ENCODE measurements at regions not wholly inside any gene's neighbourhood (a gene's known extent, or its start where the extent isn't known, plus 50 kb on each side); places are given as distances from the start of the nearest gene placed in this dataset.

DNA sequence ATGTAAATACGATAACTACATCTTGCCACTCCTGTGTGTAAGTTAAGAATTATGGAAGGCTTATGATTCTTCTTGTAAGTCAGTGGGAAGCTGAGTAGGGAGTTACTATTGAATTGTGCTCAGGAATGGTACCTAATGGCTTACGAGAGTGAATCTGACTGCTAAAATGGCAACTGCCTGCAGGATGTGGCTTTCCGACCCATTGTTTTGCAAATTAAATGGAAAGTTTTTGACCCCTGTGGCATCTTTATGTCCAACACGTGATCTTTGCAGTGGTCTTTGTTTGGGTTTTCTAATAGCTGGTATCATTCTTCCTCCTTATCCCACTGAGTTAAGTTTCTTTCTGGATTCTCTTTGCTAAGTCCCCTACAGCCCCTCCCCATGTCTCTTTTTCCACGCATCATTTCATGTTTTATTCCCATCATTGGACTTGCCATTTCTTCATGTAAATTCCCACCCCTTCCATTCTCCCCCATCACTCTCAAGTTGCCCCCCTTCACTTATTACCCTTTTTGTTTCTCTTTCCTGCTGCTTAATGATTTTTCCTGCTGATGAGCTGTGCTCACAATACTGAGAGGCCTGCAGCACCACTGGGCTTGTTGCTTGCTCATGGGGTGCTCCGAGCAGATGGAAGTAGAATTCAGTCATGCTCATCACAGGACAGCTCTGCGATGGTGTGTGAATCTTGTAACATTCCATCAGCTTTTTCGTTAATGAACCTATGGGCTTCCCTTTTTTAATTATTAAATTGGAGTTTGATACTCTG, 428.2 kb upstream of the IL12A start:
- TF ChIP-seq, protein P1, sequence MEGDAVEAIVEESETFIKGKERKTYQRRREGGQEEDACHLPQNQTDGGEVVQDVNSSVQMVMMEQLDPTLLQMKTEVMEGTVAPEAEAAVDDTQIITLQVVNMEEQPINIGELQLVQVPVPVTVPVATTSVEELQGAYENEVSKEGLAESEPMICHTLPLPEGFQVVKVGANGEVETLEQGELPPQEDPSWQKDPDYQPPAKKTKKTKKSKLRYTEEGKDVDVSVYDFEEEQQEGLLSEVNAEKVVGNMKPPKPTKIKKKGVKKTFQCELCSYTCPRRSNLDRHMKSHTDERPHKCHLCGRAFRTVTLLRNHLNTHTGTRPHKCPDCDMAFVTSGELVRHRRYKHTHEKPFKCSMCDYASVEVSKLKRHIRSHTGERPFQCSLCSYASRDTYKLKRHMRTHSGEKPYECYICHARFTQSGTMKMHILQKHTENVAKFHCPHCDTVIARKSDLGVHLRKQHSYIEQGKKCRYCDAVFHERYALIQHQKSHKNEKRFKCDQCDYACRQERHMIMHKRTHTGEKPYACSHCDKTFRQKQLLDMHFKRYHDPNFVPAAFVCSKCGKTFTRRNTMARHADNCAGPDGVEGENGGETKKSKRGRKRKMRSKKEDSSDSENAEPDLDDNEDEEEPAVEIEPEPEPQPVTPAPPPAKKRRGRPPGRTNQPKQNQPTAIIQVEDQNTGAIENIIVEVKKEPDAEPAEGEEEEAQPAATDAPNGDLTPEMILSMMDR (optimal IDR thresholded peaks at IDR 0.05 in 1 of 3, IDR thresholded peaks at IDR 0.05 in 1 of 3, conservative IDR thresholded peaks at IDR 0.05 in 1 of 3; ENCODE audit: extremely low read depth in 1 of 3, insufficient read depth in 2 of 3, low read length in 3 of 3) = no peak
- TF ChIP-seq EZH2 (IDR thresholded peaks at IDR 0.05; ENCODE audit: low read length) = no peak
